ENCODE measurements at regions not wholly inside any gene's neighbourhood (a gene's known extent, or its start where the extent isn't known, plus 50 kb on each side); places are given as distances from the start of the nearest gene placed in this dataset.

GRCh38 chr5:36385495-36385894 lies 83.8 kb upstream of the RANBP3L start:
- no peak for TF ChIP-seq CTCF (IDR thresholded peaks at IDR 0.05; ENCODE audit: extremely low read depth, missing control alignments)

GRCh38 chr5:36388288-36388687 lies 86.6 kb upstream of the RANBP3L start:
- no peak for TF ChIP-seq CTCF (IDR thresholded peaks at IDR 0.05; ENCODE audit: extremely low read depth, missing control alignments)
- DNase-seq (ENCODE audit: low spot score), result no peak

More at GRCh38 chr5:36385495-36385894, 83.8 kb upstream of the RANBP3L start:
- no peak for DNase-seq (ENCODE audit: low spot score)

GRCh38 chr5:36389245-36389644 lies 87.5 kb upstream of the RANBP3L start:
- no peak for TF ChIP-seq CTCF (IDR thresholded peaks at IDR 0.05; ENCODE audit: extremely low read depth, missing control alignments)
- no peak for DNase-seq (ENCODE audit: low spot score)

GRCh38 chr5:36390640-36391039 lies 88.9 kb upstream of the RANBP3L start:
- no peak for DNase-seq (ENCODE audit: low spot score)
- TF ChIP-seq CTCF (IDR thresholded peaks at IDR 0.05; ENCODE audit: extremely low read depth, missing control alignments), result no peak

GRCh38 chr5:36392186-36392585 lies 90.5 kb upstream of the RANBP3L start:
- no peak for TF ChIP-seq CTCF (IDR thresholded peaks at IDR 0.05; ENCODE audit: extremely low read depth, missing control alignments)
- DNase-seq (ENCODE audit: low spot score), result no peak

GRCh38 chr5:36392818-36393217 lies 91.1 kb upstream of the RANBP3L start:
- no peak for TF ChIP-seq CTCF (IDR thresholded peaks at IDR 0.05; ENCODE audit: extremely low read depth, missing control alignments)
- DNase-seq (ENCODE audit: low spot score), result no peak

- no peak for DNase-seq (ENCODE audit: low spot score)
- TF ChIP-seq CTCF (IDR thresholded peaks at IDR 0.05; ENCODE audit: extremely low read depth, missing control alignments), result no peak
Observed at GRCh38 chr5:36393656-36394428, 92.1 kb upstream of the RANBP3L start.

All from GM20000 (cell line).